ENCODE measurements at regions not wholly inside any gene's neighbourhood (a gene's known extent, or its start where the extent isn't known, plus 50 kb on each side); places are given as distances from the start of the nearest gene placed in this dataset.

DNA sequence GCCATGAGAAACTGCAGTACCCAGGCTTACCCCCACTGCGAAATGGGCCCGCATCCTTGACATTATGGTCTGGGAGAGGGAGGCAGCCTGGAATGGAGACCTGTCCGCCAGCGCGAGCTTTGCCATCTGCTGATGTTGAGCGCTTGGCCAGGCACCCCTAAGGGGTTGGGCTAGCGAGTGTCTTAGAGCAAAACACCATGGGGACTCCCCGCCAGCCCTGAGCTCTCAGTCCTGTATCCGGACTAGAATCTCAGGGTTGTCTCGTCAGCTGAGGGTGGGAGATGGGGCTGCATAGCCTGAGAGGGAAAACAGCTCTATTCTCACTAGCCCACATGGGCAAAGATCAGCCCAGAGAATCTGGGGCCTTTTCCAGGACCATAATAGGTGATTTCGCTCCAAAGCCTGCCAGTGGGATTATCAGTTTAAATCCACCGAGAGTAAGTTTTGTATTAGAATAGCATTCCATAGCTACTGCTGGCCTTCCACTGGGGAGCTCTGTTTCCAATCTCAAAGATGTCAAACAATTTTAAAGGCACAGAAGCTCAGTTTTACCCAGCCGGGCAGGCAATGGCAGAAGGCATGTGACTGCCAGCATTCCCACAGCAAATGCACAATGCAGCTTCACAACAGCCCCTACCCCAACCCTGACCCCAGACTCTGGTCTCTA, 167.5 kb upstream of the TPM1 start:
- TF ChIP-seq, protein P1, sequence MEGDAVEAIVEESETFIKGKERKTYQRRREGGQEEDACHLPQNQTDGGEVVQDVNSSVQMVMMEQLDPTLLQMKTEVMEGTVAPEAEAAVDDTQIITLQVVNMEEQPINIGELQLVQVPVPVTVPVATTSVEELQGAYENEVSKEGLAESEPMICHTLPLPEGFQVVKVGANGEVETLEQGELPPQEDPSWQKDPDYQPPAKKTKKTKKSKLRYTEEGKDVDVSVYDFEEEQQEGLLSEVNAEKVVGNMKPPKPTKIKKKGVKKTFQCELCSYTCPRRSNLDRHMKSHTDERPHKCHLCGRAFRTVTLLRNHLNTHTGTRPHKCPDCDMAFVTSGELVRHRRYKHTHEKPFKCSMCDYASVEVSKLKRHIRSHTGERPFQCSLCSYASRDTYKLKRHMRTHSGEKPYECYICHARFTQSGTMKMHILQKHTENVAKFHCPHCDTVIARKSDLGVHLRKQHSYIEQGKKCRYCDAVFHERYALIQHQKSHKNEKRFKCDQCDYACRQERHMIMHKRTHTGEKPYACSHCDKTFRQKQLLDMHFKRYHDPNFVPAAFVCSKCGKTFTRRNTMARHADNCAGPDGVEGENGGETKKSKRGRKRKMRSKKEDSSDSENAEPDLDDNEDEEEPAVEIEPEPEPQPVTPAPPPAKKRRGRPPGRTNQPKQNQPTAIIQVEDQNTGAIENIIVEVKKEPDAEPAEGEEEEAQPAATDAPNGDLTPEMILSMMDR (IDR thresholded peaks at IDR 0.05): no peak
- no peak for TF ChIP-seq POLR2A (IDR thresholded peaks at IDR 0.05)

Measured in heart left ventricle (tissue), 13 donors.